H9 (cell line): ENCODE measurements at regions not wholly inside any gene's neighbourhood (a gene's known extent, or its start where the extent isn't known, plus 50 kb on each side); places are given as distances from the start of the nearest gene placed in this dataset.

ENCODE experiments used
- DNase-seq: peaks from one replicate; pipeline ENCODE4 v3.0.0-alpha.2; 2017
- H2AFZ ChIP-seq: one replicate; pipeline ENCODE4 v1.6.1; 2013; ENCODE audit warnings: mild to moderate bottlenecking, low read length, control low read depth, moderate library complexity
- H2AK5ac ChIP-seq: 2 replicates; pipeline ENCODE4 v1.6.1; 2013; ENCODE audit warnings: low read length, control low read depth, mixed read lengths; ENCODE audit not compliant: insufficient read length
- H2BK120ac ChIP-seq: one replicate; pipeline ENCODE4 v1.6.1; 2013; ENCODE audit warnings: low read depth, mild to moderate bottlenecking, low read length, control low read depth, inconsistent platforms; ENCODE audit not compliant: poor library complexity, severe bottlenecking
- H2BK12ac ChIP-seq: 2 replicates; pipeline ENCODE4 v1.6.1; 2013; ENCODE audit warnings: low read length, control low read depth, mixed read lengths, low read depth; ENCODE audit not compliant: insufficient read length
- H2BK15ac ChIP-seq: 2 replicates; pipeline ENCODE4 v1.6.1; 2013; ENCODE audit warnings: low read depth, low read length, control low read depth
- H2BK20ac ChIP-seq: one replicate; pipeline ENCODE4 v1.6.1; 2013; ENCODE audit warnings: low read depth, mild to moderate bottlenecking, low read length, control low read depth, inconsistent platforms; ENCODE audit not compliant: poor library complexity, severe bottlenecking
- H2BK5ac ChIP-seq: 2 replicates; pipeline ENCODE4 v1.6.1; 2013; ENCODE audit warnings: low read length, control low read depth, mixed read lengths; ENCODE audit not compliant: insufficient read length
- H3K14ac ChIP-seq: 2 replicates; pipeline ENCODE4 v1.6.1; 2013; ENCODE audit warnings: low read length, control low read depth; ENCODE audit not compliant: insufficient read depth
- H3K18ac ChIP-seq: 2 replicates; pipeline ENCODE4 v1.6.1; 2013; ENCODE audit warnings: low read depth, mild to moderate bottlenecking, mixed read lengths, low read length, control low read depth; ENCODE audit not compliant: insufficient read length
- H3K23ac ChIP-seq: 2 replicates; pipeline ENCODE4 v1.6.1; 2013; ENCODE audit warnings: low read length, control low read depth, mixed read lengths, low read depth; ENCODE audit not compliant: insufficient read length
- H3K23me2 ChIP-seq: 2 replicates; pipeline ENCODE4 v1.6.1; 2013; ENCODE audit warnings: low read depth, mild to moderate bottlenecking, mixed read lengths, low read length, control low read depth; ENCODE audit not compliant: insufficient read length, poor library complexity, severe bottlenecking
- H3K27ac ChIP-seq: 2 replicates; pipeline ENCODE4 v1.5.1; 2013; ENCODE audit warnings: low read length, control low read depth, mixed read lengths, low read depth; ENCODE audit not compliant: insufficient read length
- H3K27me3 ChIP-seq: 2 replicates; pipeline ENCODE4 v1.6.1; 2013; ENCODE audit warnings: low read length, control low read depth, inconsistent platforms; ENCODE audit not compliant: insufficient read depth
- H3K4ac ChIP-seq: 2 replicates; pipeline ENCODE4 v1.6.1; 2013; ENCODE audit warnings: low read depth, mild to moderate bottlenecking, control low read depth, inconsistent platforms, low read length, moderate library complexity
- H3K4me1 ChIP-seq: 2 replicates; pipeline ENCODE4 v1.6.1; 2013; ENCODE audit warnings: low read length, control low read depth, inconsistent platforms; ENCODE audit not compliant: insufficient read depth
- H3K4me2 ChIP-seq: 2 replicates; pipeline ENCODE4 v1.6.1; 2013; ENCODE audit warnings: low read length, control low read depth, mixed read lengths; ENCODE audit not compliant: insufficient read length, insufficient read depth
- H3K56ac ChIP-seq: 2 replicates; pipeline ENCODE4 v1.6.1; 2013; ENCODE audit warnings: low read depth, mild to moderate bottlenecking, mixed read lengths, low read length, control low read depth; ENCODE audit not compliant: insufficient read length
- H3K79me1 ChIP-seq: 2 replicates; pipeline ENCODE4 v1.6.1; 2013; ENCODE audit warnings: low read depth, mild to moderate bottlenecking, moderate library complexity, low read length, control low read depth, inconsistent platforms; ENCODE audit not compliant: insufficient read depth, poor library complexity, severe bottlenecking
- H3K79me2 ChIP-seq: 2 replicates; pipeline ENCODE4 v1.6.1; 2013; ENCODE audit warnings: low read length, control low read depth, inconsistent platforms; ENCODE audit not compliant: insufficient read depth
- H3K9ac ChIP-seq: 2 replicates; pipeline ENCODE4 v1.6.1; 2013; ENCODE audit warnings: low read length, control low read depth, mixed read lengths; ENCODE audit not compliant: insufficient read length; ENCODE audit errors: extremely low read depth
- H3K9me3 ChIP-seq: one replicate; pipeline ENCODE4 v1.6.1; 2013; ENCODE audit warnings: low read depth, low read length, inconsistent platforms; ENCODE audit not compliant: control insufficient read depth
- H3T11ph ChIP-seq: one replicate; pipeline ENCODE4 v1.6.1; 2013; ENCODE audit warnings: mild to moderate bottlenecking, low read length, control low read depth, inconsistent platforms
- H4K20me1 ChIP-seq: one replicate; pipeline ENCODE4 v1.6.1; 2013; ENCODE audit not compliant: control insufficient read depth, insufficient read length, insufficient read depth
- H4K5ac ChIP-seq: 2 replicates; pipeline ENCODE4 v1.6.1; 2013; ENCODE audit warnings: low read depth, mild to moderate bottlenecking, mixed read lengths, low read length, control low read depth; ENCODE audit not compliant: insufficient read length
- H4K8ac ChIP-seq: replicated peaks from 2 replicates; pipeline ENCODE4 v1.6.1; 2013; ENCODE audit warnings: low read length, control low read depth, mixed read lengths, low read depth; ENCODE audit not compliant: insufficient read length
- H4K91ac ChIP-seq: 2 replicates; pipeline ENCODE4 v1.6.1; 2013; ENCODE audit warnings: low read depth, mild to moderate bottlenecking, moderate library complexity, mixed read lengths, low read length, control low read depth; ENCODE audit not compliant: insufficient read length
- H3K27ac Mint-ChIP-seq, 3 experiments: 2 replicates in 2 of 3; 3 replicates in 1 of 3; pipeline ENCODE4 v1.8.0; 2020 to 2021; ENCODE audit warnings: mixed read lengths in 3 of 3, mild to moderate bottlenecking in 1 of 3, moderate library complexity in 1 of 3
- H3K27me3 Mint-ChIP-seq: 2 replicates; pipeline ENCODE4 v1.8.0; 2021; ENCODE audit warnings: low read depth, mild to moderate bottlenecking, moderate library complexity, mixed read lengths
- H3K36me3 Mint-ChIP-seq, 3 experiments: 2 replicates in 2 of 3; 3 replicates in 1 of 3; pipeline ENCODE4 v1.8.0; 2020 to 2021; ENCODE audit warnings: low read depth in 3 of 3, mixed read lengths in 3 of 3; ENCODE audit not compliant: insufficient read depth in 1 of 3
- H3K4me1 Mint-ChIP-seq, 2 experiments: 2 replicates each; pipeline ENCODE4 v1.8.0; 2020; ENCODE audit warnings: mixed read lengths in 2 of 2
- H3K4me3 Mint-ChIP-seq, 2 experiments: 2 replicates in 1 of 2; 3 replicates in 1 of 2; pipeline ENCODE4 v1.8.0; 2020 to 2021; ENCODE audit warnings: mild to moderate bottlenecking in 2 of 2, mixed read lengths in 2 of 2, moderate library complexity in 1 of 2
- H3K9me3 Mint-ChIP-seq, 2 experiments: 2 replicates in 1 of 2; 3 replicates in 1 of 2; pipeline ENCODE4 v1.8.0; 2020; ENCODE audit warnings: mild to moderate bottlenecking in 2 of 2, mixed read lengths in 2 of 2, moderate library complexity in 1 of 2
- CTCF ChIP-seq: fragments of 200-600 bp; sonication (generic); conservative IDR thresholded peaks from 3 replicates; pipeline ENCODE4 v1.8.0; 2021; ENCODE audit warnings: antibody characterized with exemption, mild to moderate bottlenecking
- WGBS: extraction: QIAGEN DNeasy Blood & Tissue Kit; methylation state at CpG from one replicate; pipeline ENCODE4 v1.1.7; 2013; ENCODE audit warnings: missing lambda C conversion rate, low lambda C conversion rate, mixed read lengths; ENCODE audit not compliant: insufficient read length; ENCODE audit errors: extremely low coverage; 5-methylcytosine and 5-hydroxymethylcytosine counted together

- H2BK20ac ChIP-seq = no peak overlapping the region
- H2BK5ac ChIP-seq = no peak overlapping the region
- no peak overlapping the region for H3K4me3 Mint-ChIP-seq
- H3K9me3 ChIP-seq = no peaks in the 10 kb centered on the region
- no peak overlapping the region for H2BK12ac ChIP-seq
- H2BK120ac ChIP-seq = no peak overlapping the region
- no peaks in the 10 kb centered on the region for H3K9me3 Mint-ChIP-seq
- H3K4me1 Mint-ChIP-seq = peaks cover 24 to 56% of the 10 kb centered on the region in 2 experiments
- H4K8ac ChIP-seq = no peak overlapping the region
- H2AK5ac ChIP-seq = no peak overlapping the region
- no peak overlapping the region for H3K4ac ChIP-seq
- no peak overlapping the region for H4K91ac ChIP-seq
- no peak overlapping the region for H4K5ac ChIP-seq
- H3K27me3 Mint-ChIP-seq = no peaks in the 10 kb centered on the region
- no peak for TF ChIP-seq CTCF
- H3K27me3 ChIP-seq = no peaks in the 10 kb centered on the region
- no peak overlapping the region for H2BK15ac ChIP-seq
- H3K4me1 ChIP-seq = peaks cover 13% of the 10 kb centered on the region; the same call in 1 of the 2 replicates
- no peaks in the 10 kb centered on the region for H3K23me2 ChIP-seq
- H3K79me1 ChIP-seq = no peaks in the 10 kb centered on the region
- no peak overlapping the region for H3K18ac ChIP-seq
- no peak overlapping the region for H3K14ac ChIP-seq
- no peak overlapping the region for H2AFZ ChIP-seq
- H3K9ac ChIP-seq = no peak overlapping the region
- H3K27ac Mint-ChIP-seq = no peak overlapping the region
- no peak overlapping the region for H3K4me2 ChIP-seq
- H3K56ac ChIP-seq = no peak overlapping the region
- no peak overlapping the region for H3K27ac ChIP-seq
- H3K36me3 Mint-ChIP-seq = no peaks in the 10 kb centered on the region; a peak in 1 of 7 replicates
- WGBS = no CpG with 5 or more reads among the region's 4 CpGs
- H4K20me1 ChIP-seq = no peaks in the 10 kb centered on the region
- H3K79me2 ChIP-seq = no peaks in the 10 kb centered on the region
- no peak overlapping the region for H3K23ac ChIP-seq
- no peak overlapping the region for H3T11ph ChIP-seq
- no peak for DNase-seq
Observed at GRCh38 chr15:69532856-69533255, 80.2 kb downstream of the RPLP1 start.
